Cardiac muscle cell (in vitro differentiated cells and primary cell): ENCODE measurements at regions not wholly inside any gene's neighbourhood (a gene's known extent, or its start where the extent isn't known, plus 50 kb on each side); places are given as distances from the start of the nearest gene placed in this dataset.

Experiments
- DNase-seq, 2 donors: peaks; one replicate each; pipeline versions ENCODE4 v3.0.0 to v3.0.0-alpha.2; 2010 to 2017; ENCODE audit warnings: low read depth in 1 of 2, low spot score in 1 of 2
- H3K27ac ChIP-seq: fragments of 200-600 bp; sonication (generic); 2 replicates; pipeline ENCODE4 v1.5.1; 2016
- H3K27me3 ChIP-seq: fragments of 200-600 bp; sonication (generic); 2 replicates; pipeline ENCODE4 v1.6.0; 2016; ENCODE audit warnings: control low read depth
- H3K36me3 ChIP-seq: fragments of 200-600 bp; sonication (generic); 2 replicates; pipeline ENCODE4 v1.5.1; 2016; ENCODE audit warnings: control low read depth
- H3K4me1 ChIP-seq: fragments of 200-600 bp; sonication (generic); 2 replicates; pipeline ENCODE4 v1.8.1; 2017; ENCODE audit warnings: low read depth, mild to moderate bottlenecking, mixed run types
- H3K4me3 ChIP-seq: fragments of 200-600 bp; sonication (generic); 2 replicates; pipeline ENCODE4 v1.5.1; 2016; ENCODE audit warnings: mild to moderate bottlenecking
- H3K9me3 ChIP-seq: fragments of 200-600 bp; sonication (generic); 2 replicates; pipeline ENCODE4 v1.5.1; 2017; ENCODE audit warnings: low read depth, mild to moderate bottlenecking, control low read depth
- TF ChIP-seq, protein P1 (sequence below): IDR thresholded peaks from 2 replicates; pipeline ENCODE4 v1.5.1; 2012; ENCODE audit warnings: low read depth, mild to moderate bottlenecking, low read length

DNA sequence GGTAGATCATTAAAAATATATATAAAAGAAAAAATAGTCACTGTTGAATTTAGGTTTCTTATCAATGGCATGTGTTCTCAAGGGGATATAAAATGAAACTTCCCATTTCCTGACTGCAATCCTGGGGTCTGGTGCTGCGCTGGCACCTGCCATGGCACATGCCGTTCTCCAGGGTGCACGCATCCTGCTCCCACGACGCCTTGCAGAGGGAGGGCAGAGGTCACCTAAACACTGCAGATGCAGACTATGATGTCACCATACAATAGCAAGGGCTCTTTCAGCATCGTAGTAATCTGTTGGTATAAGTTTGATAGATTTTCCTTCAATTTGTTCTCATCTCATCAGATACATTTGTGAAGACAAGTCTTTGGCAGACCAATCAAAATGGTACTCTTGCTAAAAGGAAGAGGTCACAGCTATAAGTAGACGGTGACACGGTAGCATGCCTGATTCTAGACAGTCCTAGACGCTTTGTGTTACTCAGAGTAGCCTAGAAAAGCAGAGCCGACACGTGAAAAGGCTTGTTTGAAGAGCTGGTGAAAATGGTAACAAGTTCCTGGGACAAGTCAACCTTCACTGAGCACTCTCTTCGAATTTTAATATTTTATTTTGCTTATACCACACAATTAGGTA is 761.4 kb downstream of the DCDC2C start:
- Histone ChIP-seq H3K9me3 (no peaks in the 10 kb centered on the region), H3K27me3 (no peaks in the 10 kb centered on the region), H3K4me1 (no peaks in the 10 kb centered on the region), H3K36me3 (no peaks in the 10 kb centered on the region), H3K4me3 (no peak overlapping the region), H3K27ac (no peak overlapping the region)
- TF ChIP-seq, protein P1, sequence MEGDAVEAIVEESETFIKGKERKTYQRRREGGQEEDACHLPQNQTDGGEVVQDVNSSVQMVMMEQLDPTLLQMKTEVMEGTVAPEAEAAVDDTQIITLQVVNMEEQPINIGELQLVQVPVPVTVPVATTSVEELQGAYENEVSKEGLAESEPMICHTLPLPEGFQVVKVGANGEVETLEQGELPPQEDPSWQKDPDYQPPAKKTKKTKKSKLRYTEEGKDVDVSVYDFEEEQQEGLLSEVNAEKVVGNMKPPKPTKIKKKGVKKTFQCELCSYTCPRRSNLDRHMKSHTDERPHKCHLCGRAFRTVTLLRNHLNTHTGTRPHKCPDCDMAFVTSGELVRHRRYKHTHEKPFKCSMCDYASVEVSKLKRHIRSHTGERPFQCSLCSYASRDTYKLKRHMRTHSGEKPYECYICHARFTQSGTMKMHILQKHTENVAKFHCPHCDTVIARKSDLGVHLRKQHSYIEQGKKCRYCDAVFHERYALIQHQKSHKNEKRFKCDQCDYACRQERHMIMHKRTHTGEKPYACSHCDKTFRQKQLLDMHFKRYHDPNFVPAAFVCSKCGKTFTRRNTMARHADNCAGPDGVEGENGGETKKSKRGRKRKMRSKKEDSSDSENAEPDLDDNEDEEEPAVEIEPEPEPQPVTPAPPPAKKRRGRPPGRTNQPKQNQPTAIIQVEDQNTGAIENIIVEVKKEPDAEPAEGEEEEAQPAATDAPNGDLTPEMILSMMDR: no peak
- DNase-seq: no peak

DNA sequence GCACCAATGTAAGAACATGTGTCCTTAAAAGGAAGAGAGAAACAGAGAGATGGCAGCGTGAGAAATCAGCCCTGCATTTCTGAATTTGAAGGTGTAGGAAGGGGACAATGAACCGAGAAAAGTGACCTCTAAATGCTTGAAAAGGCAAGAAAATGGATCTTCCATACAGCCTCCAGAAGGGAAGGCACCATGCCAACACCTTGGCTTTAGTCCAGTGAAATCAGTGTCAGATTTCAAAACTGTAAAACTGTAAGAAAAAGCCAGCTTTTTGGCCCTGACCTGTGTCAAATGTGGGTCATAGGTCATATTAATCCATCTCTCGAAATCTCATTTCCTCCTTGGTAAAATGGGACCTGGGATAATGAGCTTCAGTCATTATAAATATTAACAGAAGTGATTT is 762.3 kb downstream of the DCDC2C start:
- TF ChIP-seq, protein P1: no peak
- Histone ChIP-seq H3K36me3 (no peaks in the 10 kb centered on the region), H3K4me3 (no peak overlapping the region), H3K4me1 (no peaks in the 10 kb centered on the region), H3K27ac (no peak overlapping the region), H3K9me3 (no peaks in the 10 kb centered on the region), H3K27me3 (no peaks in the 10 kb centered on the region)
- DNase-seq: no peak

DNA sequence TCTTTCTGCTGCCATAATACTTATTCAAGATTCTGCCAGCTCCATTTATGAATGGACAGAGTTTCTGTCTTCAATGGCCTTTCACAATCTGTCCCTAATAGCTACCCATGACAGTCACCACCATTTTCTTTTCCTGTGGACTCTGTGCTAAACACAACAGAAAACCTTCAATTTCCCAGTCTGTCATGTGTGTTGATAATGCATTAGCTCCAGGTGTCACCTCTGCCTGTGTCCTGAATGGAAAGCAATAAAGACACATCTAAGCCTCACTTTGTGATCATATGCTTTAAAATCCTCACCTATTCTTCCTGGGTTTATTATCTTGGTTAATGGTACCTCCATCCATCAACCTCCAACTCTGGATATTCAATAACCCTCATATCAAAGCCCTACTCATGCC is 772.2 kb downstream of the DCDC2C start:
- Histone ChIP-seq H3K4me1 (no peaks in the 10 kb centered on the region), H3K27ac (no peak overlapping the region), H3K27me3 (no peaks in the 10 kb centered on the region), H3K36me3 (no peaks in the 10 kb centered on the region), H3K4me3 (no peak overlapping the region), H3K9me3 (no peaks in the 10 kb centered on the region)
- DNase-seq: no peak
- TF ChIP-seq, protein P1: no peak

DNA sequence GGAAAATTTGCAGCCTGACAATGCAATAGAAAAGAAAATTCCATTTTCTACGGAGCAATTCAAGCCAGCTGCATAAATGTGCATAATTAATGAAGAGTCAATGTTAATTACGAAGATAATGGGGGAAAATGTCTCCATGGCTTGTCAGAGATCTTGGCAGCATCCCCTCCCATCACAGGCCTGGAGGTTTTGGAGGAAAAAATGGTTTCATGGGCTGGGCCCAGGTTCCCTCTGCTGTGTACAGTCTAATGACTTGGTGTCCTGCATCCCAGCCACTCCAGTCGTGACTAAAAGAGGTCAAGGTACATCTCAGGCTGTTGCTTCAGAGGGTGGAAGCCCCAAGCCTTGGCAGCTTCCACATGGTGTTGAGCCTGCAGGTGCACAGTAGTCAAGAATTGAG is 779.7 kb downstream of the DCDC2C start:
- H3K9me3 ChIP-seq: no peaks in the 10 kb centered on the region
- no peak overlapping the region for H3K4me3 ChIP-seq
- H3K36me3 ChIP-seq: no peaks in the 10 kb centered on the region
- TF ChIP-seq, protein P1: no peak
- DNase-seq: no peak
- H3K27ac ChIP-seq: no peak overlapping the region
- no peaks in the 10 kb centered on the region for H3K4me1 ChIP-seq
- no peaks in the 10 kb centered on the region for H3K27me3 ChIP-seq

DNA sequence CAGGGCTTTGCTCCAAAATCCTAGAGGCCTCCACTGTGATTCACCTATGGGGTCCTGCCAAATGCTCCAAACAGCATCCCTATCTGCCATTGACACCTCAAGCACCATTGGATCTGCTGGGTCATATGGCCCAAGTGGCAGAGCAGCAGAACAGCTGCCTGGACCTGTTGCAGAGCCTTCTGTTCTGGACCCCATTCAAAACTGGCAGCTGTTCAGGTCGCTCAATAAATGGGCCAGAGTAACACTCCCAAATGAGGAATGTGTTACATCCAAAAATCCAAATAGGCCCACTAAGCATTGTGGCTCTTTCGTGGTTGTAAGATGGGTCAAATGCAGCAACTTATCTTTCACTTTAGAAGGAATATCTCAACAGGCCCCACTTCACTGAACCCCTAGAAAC is 783.6 kb downstream of the DCDC2C start:
- H3K9me3 ChIP-seq: no peaks in the 10 kb centered on the region
- H3K27ac ChIP-seq: no peak overlapping the region
- no peaks in the 10 kb centered on the region for H3K27me3 ChIP-seq
- H3K4me1 ChIP-seq: no peaks in the 10 kb centered on the region
- TF ChIP-seq, protein P1: no peak
- no peaks in the 10 kb centered on the region for H3K36me3 ChIP-seq
- DNase-seq: no peak
- H3K4me3 ChIP-seq: no peak overlapping the region
